ENCODE measurements at regions not wholly inside any gene's neighbourhood (a gene's known extent, or its start where the extent isn't known, plus 50 kb on each side); places are given as distances from the start of the nearest gene placed in this dataset.
A peak's percentile ranks its signal among the peaks of the same experiment; 100 is the strongest.

DNA sequence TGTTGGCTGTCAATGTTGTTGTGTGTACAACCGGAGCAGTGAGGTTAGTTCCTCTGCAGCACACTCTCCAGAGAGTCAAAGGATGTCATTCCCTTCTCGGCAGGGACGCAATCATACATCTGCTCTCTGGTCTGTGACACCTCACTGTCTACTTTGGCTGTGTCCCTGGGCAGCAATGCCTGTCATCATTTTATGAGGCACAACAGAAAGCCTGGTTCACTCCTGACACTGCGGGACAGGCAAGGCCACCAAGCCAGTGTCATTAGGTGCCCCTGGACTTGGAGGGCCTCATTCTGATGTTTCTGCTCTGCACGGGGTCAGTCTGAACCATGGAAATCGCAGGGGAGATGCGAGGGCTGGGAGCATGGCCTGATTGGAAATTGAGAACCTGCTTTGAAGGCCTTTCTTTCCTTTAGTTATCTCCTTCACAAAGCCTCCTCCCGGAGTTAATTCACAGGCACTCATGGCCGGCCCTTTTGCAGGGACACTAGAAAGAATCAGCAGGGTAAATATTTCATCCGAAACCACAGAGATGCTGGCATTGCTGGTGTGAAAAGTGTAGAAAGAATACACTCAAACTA is 284.4 kb downstream of the ZNF536 start:
- Mint-ChIP-seq H3K27me3 (ENCODE audit: low read depth in 3 of 3) (peaks cover 0 to 3% (median 0%) of the 10 kb centered on the region in 3 donors), H3K36me3 (no peaks in the 10 kb centered on the region), H3K27ac (no peak overlapping the region), H3K4me1 (no peaks in the 10 kb centered on the region), H3K4me3 (no peak overlapping the region), H3K9me3 (no peaks in the 10 kb centered on the region)
- no peak for DNase-seq

DNA sequence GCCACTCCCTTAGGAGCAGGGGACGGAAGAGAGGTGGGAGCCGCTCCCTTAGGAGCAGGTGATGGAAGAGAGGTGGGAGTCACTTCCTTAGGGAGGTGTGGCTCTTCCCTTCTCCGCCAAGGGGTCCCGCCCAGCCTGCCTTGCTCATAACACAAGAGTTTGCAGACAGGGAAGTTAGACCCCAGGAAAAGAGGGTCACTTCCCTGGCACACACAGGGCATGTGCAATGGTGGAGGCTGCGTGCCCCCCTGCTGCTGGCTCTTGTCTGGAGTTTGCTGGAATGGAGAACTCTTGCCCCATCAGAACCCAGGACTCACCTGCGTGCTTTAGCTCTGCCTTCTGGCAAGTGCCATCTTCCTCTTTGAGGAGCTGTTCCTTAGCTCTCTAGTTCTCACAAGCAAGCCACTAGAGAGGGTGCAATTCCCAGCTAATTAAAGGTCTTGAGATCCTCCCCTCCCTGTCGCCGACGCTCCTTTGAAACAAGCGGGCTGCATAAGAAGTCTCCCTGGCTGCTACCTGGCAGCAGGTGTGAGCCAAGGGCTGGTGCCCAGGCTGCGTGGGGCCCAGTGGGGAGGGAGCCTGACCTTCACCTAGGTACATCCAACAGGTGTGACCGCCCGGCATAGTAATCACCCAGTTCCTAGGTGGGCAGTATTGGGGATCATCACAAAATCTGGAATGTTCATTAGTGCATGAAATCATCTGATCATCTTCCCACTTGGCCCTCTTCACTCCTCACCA is 281.6 kb downstream of the ZNF536 start:
- DNase-seq = no peak
- H3K9me3 Mint-ChIP-seq = no peaks in the 10 kb centered on the region
- no peaks in the 10 kb centered on the region for H3K4me1 Mint-ChIP-seq
- no peak overlapping the region for H3K27ac Mint-ChIP-seq
- H3K4me3 Mint-ChIP-seq = no peak overlapping the region
- no peaks in the 10 kb centered on the region for H3K36me3 Mint-ChIP-seq
- peaks cover 0 to 13% (median 0%) of the 10 kb centered on the region in 3 donors for H3K27me3 Mint-ChIP-seq (ENCODE audit: low read depth in 3 of 3)

DNA sequence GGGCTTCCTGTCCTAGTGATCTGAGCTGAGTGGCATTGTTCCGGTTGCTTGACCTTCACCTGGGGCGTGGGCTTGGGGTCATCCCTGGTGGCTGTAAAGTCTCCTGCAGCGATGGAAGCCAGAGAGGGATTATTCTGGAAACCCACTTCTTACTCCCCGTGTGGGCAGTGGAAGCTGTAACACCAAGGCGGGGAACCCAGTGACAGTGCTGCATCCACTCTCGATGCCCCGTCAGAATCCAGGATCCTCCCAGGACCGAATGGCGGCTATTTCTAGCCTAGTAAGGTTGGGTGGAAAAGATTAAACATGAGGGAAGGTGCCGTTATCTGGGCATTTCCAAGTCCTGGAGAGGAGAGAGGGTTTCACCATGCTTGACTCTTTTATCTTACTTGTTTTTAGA is 280.6 kb downstream of the ZNF536 start:
- Mint-ChIP-seq H3K36me3 (no peaks in the 10 kb centered on the region), H3K4me3 (no peak overlapping the region), H3K27me3 (ENCODE audit: low read depth in 3 of 3) (peaks cover 0 to 13% (median 4%) of the 10 kb centered on the region in 3 donors), H3K9me3 (no peaks in the 10 kb centered on the region), H3K27ac (no peak overlapping the region), H3K4me1 (no peaks in the 10 kb centered on the region)
- DNase-seq = no peak

DNA sequence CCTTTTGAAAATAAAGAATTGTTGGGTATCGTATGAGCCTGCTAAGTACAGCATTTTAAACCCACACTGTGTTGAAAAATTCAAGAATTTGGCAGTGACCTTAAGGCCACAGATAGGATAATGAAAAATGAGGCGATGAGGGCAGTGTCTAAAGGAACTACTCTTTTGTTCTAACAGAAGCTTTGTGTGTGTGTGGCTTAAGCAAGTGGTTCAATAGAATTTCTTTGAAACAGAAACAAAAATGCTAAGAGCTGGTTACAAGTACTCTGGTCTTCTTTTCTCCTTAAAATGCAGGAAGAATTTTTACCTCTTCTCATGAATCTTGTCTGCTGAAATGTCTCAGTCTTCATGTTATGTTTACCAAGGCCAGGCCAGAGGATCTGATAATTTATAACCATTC is 279.5 kb downstream of the ZNF536 start:
- H3K36me3 Mint-ChIP-seq = no peaks in the 10 kb centered on the region
- peaks cover 0 to 16% (median 4%) of the 10 kb centered on the region in 3 donors for H3K27me3 Mint-ChIP-seq (ENCODE audit: low read depth in 3 of 3)

DNA sequence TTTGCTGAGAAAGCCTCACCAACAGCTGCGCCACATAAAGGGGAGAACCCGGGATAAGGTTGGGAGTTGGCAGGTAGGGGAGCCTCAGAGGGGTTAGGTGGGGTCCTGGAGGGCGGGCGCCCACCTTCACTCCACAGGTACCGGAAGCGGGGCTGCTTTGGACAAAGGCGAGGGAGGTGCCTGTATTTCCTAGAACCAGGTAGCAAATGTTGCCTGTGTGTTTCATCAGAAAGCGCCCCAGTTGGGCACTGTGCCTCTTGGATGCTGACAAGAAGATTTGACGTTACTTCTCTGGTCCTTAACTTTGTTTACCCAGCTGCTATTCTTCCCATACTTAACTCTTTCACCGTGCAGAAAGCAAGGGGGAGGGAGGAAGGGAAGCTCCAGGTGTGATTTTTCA is 278.9 kb downstream of the ZNF536 start:
- Mint-ChIP-seq H3K9me3 (no peaks in the 10 kb centered on the region), H3K36me3 (no peaks in the 10 kb centered on the region), H3K27me3 (ENCODE audit: low read depth in 3 of 3) (peaks cover 0 to 16% (median 6%) of the 10 kb centered on the region in 3 donors), H3K27ac (no peak overlapping the region), H3K4me3 (no peak overlapping the region), H3K4me1 (no peaks in the 10 kb centered on the region)
- no peak for DNase-seq

More for the DNA sequence above, 279.5 kb downstream of the ZNF536 start:
- H3K4me1 Mint-ChIP-seq = no peaks in the 10 kb centered on the region
- no peak overlapping the region for H3K4me3 Mint-ChIP-seq
- no peak overlapping the region for H3K27ac Mint-ChIP-seq
- no peak for DNase-seq
- H3K9me3 Mint-ChIP-seq = no peaks in the 10 kb centered on the region

DNA sequence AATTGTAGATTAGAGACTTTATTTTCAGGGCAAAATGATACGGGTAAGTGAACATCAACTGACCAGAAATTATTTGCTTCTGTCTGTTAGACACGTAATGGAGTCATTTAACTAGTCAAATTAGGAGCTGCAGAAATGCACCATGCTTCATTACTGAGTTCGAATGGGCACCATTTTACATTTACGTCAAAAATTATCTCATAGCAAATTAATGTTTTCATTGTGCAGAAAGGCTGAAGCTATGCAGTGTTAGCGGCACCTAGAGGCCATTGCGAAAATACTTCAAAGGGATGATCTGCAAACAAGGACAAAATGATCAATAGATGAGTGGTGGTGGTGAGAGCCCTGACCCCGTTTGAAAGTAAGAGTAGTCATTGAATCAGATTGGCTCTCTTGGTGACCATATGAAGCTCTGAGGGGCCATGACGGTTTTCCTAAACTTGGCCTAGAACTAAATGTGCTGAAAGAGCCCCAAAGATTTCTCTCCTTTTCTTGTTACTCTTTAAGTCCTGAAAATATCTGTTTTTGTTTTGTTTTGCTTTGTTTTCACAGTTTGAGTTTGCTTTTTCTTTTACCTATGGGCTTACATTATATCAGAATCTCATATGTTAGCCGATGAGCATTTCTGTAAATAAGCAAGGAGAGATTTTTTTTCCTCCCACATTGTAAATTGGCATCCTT is 277.9 kb downstream of the ZNF536 start:
- H3K27me3 Mint-ChIP-seq (ENCODE audit: low read depth in 3 of 3) = peaks cover 0 to 16% (median 6%) of the 10 kb centered on the region in 3 donors
- no peaks in the 10 kb centered on the region for H3K9me3 Mint-ChIP-seq
- H3K36me3 Mint-ChIP-seq = no peaks in the 10 kb centered on the region
- no peaks in the 10 kb centered on the region for H3K4me1 Mint-ChIP-seq
- peak in 1 of 3 donors; percentile 2 for DNase-seq
- H3K4me3 Mint-ChIP-seq = no peak overlapping the region
- H3K27ac Mint-ChIP-seq = no peak overlapping the region

DNA sequence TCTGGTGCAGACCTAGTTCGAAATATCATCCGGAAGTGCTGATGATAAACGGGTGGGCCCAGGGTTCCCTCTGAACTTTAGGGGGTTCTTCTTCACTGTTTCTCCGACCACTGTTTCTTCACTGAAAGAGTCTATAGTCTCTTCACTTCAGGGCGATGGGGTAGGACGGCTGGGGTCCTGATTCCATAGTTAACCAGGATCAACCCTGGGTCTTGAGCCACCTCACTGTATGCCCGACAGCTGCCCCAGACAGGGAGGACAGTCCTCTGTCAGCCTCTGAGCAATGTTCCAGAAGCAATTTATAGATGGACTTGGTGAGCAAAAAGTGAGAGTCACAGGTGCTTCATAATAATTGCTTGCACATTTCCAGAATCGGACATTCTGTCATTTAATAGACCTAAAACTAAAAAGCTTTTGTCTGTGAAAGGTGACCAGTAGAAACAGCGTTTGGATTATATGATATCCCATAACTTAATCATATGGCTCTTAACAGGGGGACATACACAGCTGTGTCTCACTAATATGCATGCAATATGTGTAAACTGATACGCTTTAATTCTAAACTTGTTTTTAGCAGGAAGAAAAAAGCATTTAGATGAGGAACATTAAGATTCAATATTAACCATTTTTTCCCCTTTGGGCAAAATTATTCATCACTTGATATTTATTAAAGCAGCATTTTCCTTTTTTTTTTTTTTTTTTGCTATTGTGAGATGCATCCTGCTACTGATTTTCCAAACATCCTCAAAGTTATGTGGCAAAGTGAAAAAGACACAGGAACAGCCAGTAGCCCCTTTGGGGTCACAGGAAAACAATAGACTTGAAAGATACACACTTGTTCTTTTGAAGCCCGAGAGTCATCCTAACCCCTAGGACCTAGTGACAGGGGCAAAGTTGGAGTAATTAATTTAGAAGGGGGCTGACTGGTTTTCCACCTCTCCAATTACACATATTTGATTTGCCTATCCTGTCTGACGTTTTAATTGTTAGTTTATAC is 277.0 kb downstream of the ZNF536 start:
- DNase-seq = no peak
- peaks cover 0 to 15% (median 6%) of the 10 kb centered on the region in 3 donors for H3K27me3 Mint-ChIP-seq (ENCODE audit: low read depth in 3 of 3)
- no peaks in the 10 kb centered on the region for H3K36me3 Mint-ChIP-seq
- H3K4me1 Mint-ChIP-seq = no peaks in the 10 kb centered on the region
- no peak overlapping the region for H3K4me3 Mint-ChIP-seq
- no peaks in the 10 kb centered on the region for H3K9me3 Mint-ChIP-seq
- H3K27ac Mint-ChIP-seq = no peak overlapping the region

DNA sequence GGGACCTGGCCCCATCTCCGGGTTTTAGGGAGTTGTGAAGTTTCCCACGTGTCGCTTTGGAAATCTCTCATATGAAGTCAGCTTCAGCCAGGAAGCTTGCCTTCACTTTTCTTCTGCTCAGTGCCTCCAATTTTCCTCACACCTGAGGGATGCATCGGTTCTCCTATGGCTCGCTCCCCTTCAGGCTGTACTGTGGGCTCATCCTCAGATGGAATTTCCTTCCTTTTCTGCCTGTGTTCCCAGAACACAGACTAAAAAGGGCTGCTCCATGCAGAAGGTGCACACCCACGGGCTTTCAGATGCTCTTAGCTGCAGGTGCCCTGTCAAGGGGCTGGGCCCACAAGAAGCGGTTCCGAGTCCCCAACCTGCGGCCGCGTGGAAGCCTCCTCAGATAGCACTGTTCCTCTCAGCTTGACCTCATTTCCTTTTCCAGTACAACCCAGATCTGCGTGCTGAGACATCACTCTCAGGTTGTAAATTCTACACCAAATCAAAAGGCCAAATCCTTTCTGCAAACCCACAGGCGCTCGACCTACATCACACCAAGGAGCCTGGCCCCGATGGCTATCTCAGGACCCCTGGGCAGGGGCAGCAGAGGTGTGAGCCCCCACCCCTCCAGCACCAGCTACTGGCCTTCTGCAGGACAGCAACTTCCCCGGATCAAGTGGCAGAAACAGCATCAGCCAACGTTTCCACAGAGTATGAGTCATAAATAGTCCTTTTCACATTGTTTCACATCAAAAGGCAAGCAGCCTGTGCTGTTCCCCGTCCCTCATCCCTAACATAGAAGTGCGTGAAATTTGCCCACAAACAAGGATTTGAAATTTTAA is 275.9 kb downstream of the ZNF536 start:
- H3K36me3 Mint-ChIP-seq = no peaks in the 10 kb centered on the region

DNA sequence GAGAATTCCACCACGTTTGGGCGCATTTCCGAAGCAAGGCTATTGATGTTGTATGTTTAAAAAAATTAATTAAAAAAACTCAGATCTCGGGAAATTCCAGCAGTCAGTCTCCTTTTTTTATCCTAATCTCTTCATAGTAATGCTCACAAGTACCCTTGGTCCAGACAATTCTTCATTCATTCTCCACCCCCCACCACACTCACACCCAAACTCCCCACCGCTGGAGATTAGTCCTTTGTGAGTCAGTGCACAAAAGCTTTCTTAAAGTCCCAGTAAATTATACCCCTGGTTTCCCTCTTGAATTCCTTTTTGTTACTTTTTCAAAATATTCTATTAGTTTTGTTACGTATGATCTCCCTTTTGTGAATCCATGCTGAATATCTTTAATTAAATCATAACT is 274.6 kb downstream of the ZNF536 start:
- DNase-seq = no peak
- no peak overlapping the region for H3K27ac Mint-ChIP-seq
- H3K9me3 Mint-ChIP-seq = no peaks in the 10 kb centered on the region
- peaks cover 0 to 13% (median 6%) of the 10 kb centered on the region in 3 donors for H3K27me3 Mint-ChIP-seq (ENCODE audit: low read depth in 3 of 3)
- no peaks in the 10 kb centered on the region for H3K4me1 Mint-ChIP-seq
- no peaks in the 10 kb centered on the region for H3K36me3 Mint-ChIP-seq
- H3K4me3 Mint-ChIP-seq = no peak overlapping the region

More for the DNA sequence above, 275.9 kb downstream of the ZNF536 start:
- no peak overlapping the region for H3K4me3 Mint-ChIP-seq
- no peaks in the 10 kb centered on the region for H3K4me1 Mint-ChIP-seq
- no peak for DNase-seq
- no peak overlapping the region for H3K27ac Mint-ChIP-seq
- H3K9me3 Mint-ChIP-seq = no peaks in the 10 kb centered on the region
- H3K27me3 Mint-ChIP-seq (ENCODE audit: low read depth in 3 of 3) = peaks cover 0 to 13% (median 6%) of the 10 kb centered on the region in 3 donors

DNA sequence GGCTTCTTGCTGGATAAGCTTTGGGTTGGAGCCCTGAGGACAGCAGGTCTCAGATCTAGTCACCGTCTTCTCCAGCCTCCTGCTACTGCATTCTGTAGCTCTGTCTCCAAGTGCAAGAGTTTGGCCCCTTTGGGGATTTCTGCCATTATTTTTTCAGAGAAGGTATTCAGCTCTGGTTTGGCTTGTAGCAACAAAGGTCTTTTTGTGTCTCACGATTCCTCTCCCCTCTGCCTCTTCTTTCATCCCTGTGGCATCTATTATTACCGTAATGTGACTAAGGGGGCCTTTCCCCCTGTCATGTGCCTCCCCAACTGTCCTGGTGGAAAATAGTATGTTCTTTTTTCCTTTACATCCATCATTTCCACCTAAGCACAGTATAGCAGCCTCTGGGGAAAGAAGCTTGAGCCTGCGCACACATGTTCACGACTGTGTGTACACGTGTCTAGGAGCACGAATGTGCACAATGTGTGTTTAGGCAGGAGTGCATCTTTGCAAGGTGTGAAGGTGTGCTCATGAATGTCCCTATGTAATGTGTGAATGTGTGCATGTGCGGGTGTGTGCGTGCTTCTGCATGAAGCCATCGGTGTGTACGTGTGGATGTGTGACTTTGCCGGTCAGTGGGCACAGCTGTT is 273.9 kb downstream of the ZNF536 start:
- peaks cover 0 to 16% (median 6%) of the 10 kb centered on the region in 3 donors for H3K27me3 Mint-ChIP-seq (ENCODE audit: low read depth in 3 of 3)
- H3K9me3 Mint-ChIP-seq = no peaks in the 10 kb centered on the region
- no peak for DNase-seq
- H3K4me1 Mint-ChIP-seq = no peaks in the 10 kb centered on the region
- H3K36me3 Mint-ChIP-seq = no peaks in the 10 kb centered on the region
- H3K4me3 Mint-ChIP-seq = no peak overlapping the region
- no peak overlapping the region for H3K27ac Mint-ChIP-seq

DNA sequence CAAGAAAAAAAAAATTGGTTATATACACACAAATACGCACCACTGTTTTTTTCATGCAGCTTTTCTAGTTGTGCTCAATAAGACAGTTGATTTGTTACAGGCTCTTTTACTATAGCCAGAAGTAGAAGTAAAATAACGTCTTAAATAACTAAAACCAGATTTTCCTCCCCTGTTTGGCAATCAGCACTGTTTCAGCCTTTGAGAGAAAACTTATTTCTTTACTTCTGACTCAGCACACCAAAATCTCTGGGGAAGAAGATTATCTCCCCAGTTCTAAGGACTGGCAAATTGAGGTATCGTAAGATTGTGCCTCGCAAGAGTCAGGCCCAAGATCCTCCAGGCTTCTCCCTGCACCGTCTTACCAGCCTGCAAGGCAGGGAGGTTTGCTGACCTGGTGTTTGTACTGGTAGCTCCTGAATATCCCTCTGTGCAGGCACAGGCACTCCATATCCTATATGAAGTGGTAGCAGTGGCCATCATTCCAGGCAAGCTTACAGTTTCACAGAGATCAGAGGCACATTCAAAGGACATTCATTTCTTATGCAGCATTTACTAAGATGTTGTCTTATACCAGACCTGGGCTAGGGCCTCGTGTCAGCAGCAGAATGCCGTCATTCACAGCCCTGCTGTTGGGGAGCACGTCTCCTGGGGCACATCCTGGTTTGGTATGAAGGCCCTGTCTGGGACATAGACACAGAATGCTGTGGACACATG is 268.2 kb downstream of the ZNF536 start:
- H3K27me3 Mint-ChIP-seq (ENCODE audit: low read depth in 3 of 3) = peaks cover 0 to 3% (median 3%) of the 10 kb centered on the region in 3 donors
- no peak overlapping the region for H3K4me3 Mint-ChIP-seq

DNA sequence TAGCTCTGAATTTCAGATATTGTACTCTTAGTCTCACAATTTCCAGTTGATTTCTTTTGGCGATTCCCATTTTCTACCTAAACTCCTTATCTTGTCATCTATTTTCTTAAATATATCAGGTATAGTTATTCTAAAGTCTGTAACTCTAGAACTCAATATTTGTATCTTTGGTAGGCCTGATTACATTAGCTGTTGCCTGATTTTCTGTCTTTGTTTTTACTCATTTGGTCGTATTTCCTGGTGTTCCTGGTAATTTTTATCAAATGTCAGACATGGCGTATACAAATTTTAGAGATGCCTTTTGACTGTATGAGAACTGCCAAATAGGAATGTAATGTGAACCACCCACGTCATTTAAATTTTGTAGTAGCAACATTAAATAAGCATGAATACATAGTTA is 266.7 kb downstream of the ZNF536 start:
- Mint-ChIP-seq H3K4me1 (no peaks in the 10 kb centered on the region), H3K9me3 (peaks cover 0 to 9% (median 0%) of the 10 kb centered on the region in 6 donors), H3K27ac (no peak overlapping the region), H3K27me3 (ENCODE audit: low read depth in 3 of 3) (peaks cover 0 to 3% (median 3%) of the 10 kb centered on the region in 3 donors), H3K4me3 (no peak overlapping the region), H3K36me3 (no peaks in the 10 kb centered on the region)
- DNase-seq = no peak

More for the DNA sequence above, 268.2 kb downstream of the ZNF536 start:
- Mint-ChIP-seq H3K36me3 (no peaks in the 10 kb centered on the region), H3K4me1 (no peaks in the 10 kb centered on the region), H3K27ac (no peak overlapping the region), H3K9me3 (peaks cover 0 to 9% (median 0%) of the 10 kb centered on the region in 6 donors)
- no peak for DNase-seq
